Panc1 (cell line): ENCODE measurements at regions not wholly inside any gene's neighbourhood (a gene's known extent, or its start where the extent isn't known, plus 50 kb on each side); places are given as distances from the start of the nearest gene placed in this dataset.

ENCODE experiments used
- CTCF ChIP-seq: fragments of 450-650 bp; IDR thresholded peaks from 2 replicates; pipeline ENCODE4 v1.5.1; 2017; ENCODE audit warnings: mild to moderate bottlenecking
- POLR2AphosphoS5 ChIP-seq: IDR thresholded peaks from 2 replicates; pipeline ENCODE4 v1.6.1; 2012; ENCODE audit warnings: mild to moderate bottlenecking, low read depth, low read length, moderate library complexity
- REST ChIP-seq, 2 experiments: IDR thresholded peaks; 2 replicates each; pipeline ENCODE4 v1.6.1; 2011 to 2012; ENCODE audit warnings: low read depth in 2 of 2, control low read depth in 1 of 2, low read length in 1 of 2, mild to moderate bottlenecking in 1 of 2, moderate library complexity in 1 of 2; ENCODE audit not compliant: insufficient read depth in 1 of 2
- SIN3A ChIP-seq: IDR thresholded peaks from 2 replicates; pipeline ENCODE4 v1.6.1; 2012; ENCODE audit warnings: low read depth, mild to moderate bottlenecking, low read length, moderate library complexity, borderline replicate concordance; ENCODE audit not compliant: insufficient read depth
- TCF7L2 ChIP-seq: IDR thresholded peaks from 2 replicates; pipeline ENCODE4 v1.6.1; 2011; ENCODE audit warnings: mild to moderate bottlenecking, low read depth, low read length, inconsistent platforms

- TF ChIP-seq CTCF, result no peak
- TF ChIP-seq SIN3A, result no peak
- TF ChIP-seq REST (IDR thresholded peaks at IDR 0.05; ENCODE audit: insufficient read depth in 1 of 2, low read depth in 2 of 2, low read length in 1 of 2), result no peak
- no peak for TF ChIP-seq POLR2AphosphoS5
- TF ChIP-seq TCF7L2, result no peak
These were observed 353.8 kb upstream of the SALL3 start for GRCh38 chr18:78625847-78626246.
